ENCODE measurements at regions not wholly inside any gene's neighbourhood (a gene's known extent, or its start where the extent isn't known, plus 50 kb on each side); places are given as distances from the start of the nearest gene placed in this dataset.
"Not testable (repeated sequence)": the region's sequence is repeated elsewhere in the genome, so short reads cannot be mapped to it uniquely, and the experiment has no call there.

DNA sequence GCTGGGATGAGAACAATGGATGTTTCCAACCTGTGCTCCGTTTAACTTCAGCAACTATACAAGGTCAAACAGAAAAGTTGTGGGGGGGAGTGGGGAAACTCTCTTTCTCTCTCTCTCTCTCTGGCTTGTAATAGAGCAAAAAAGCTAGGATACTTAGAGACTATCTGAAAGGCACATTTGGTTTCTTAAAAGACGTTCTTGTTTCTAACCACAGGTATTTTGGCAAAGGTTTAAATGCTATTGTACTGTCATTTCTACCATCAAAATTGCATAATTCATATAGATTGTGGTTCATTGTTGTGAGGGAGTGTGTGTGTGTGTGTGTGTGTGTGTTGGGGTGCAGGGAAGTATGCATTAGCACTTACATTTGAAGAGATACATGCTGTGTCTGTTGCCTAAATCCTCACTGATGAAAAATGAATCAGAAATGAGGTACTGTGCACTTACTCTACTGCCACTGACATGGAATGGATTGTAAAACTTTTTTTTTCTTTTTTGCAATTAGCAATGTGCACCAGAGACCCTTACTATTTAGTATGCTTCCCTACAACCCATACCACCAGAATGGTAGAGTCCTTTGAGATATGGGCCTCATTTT is 841.0 kb upstream of the PIK3C3 start:
- DNase-seq: no peak
- no peak overlapping the region for H3K4me3 Mint-ChIP-seq

GRCh38 chr18:41099451-41099850 is 855.6 kb upstream of the PIK3C3 start:
- no peaks in the 10 kb centered on the region for H3K27me3 Mint-ChIP-seq
- ATAC-seq (replicated peaks): no peak
- H3K4me1 Mint-ChIP-seq: no peaks in the 10 kb centered on the region

More for the DNA sequence above, 841.0 kb upstream of the PIK3C3 start:
- H3K27ac Mint-ChIP-seq: no peak overlapping the region
- no peaks in the 10 kb centered on the region for H3K27me3 Mint-ChIP-seq
- H3K36me3 Mint-ChIP-seq: no peaks in the 10 kb centered on the region
- ATAC-seq (replicated peaks): no peak
- H3K4me1 Mint-ChIP-seq: no peaks in the 10 kb centered on the region
- peaks cover 10 to 12% of the 10 kb centered on the region in 2 donors for H3K9me3 Mint-ChIP-seq

DNA sequence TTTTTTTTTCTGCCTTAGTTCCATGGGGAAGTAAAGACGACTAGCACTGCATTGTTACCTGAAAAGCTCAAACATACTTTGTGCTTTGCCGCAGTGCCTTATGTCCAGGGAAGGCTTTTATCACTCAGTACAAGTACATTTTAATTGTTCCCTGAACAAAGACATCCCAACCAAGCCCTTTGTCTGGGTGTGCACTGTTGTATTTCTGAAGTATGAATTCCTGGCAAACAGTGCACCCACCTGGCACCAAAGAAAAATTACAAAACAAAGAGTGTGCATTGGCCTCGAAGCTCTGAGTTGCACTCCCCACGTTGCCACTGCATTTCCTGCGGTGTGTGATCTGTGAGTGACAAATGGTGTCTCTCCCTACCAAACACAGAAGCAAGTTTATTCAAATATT is 858.5 kb upstream of the PIK3C3 start:
- ATAC-seq (replicated peaks): no peak
- Mint-ChIP-seq H3K27ac (no peak overlapping the region), H3K27me3 (no peaks in the 10 kb centered on the region), H3K36me3 (no peaks in the 10 kb centered on the region), H3K4me3 (no peak overlapping the region), H3K4me1 (no peaks in the 10 kb centered on the region), H3K9me3 (peaks cover 0 to 9% of the 10 kb centered on the region in 2 donors)
- no peak for DNase-seq

More at GRCh38 chr18:41099451-41099850, 855.6 kb upstream of the PIK3C3 start:
- Mint-ChIP-seq H3K4me3 (no peak overlapping the region), H3K36me3 (no peaks in the 10 kb centered on the region), H3K9me3 (peaks cover 0 to 3% of the 10 kb centered on the region in 2 donors), H3K27ac (no peak overlapping the region)
- DNase-seq: no peak

DNA sequence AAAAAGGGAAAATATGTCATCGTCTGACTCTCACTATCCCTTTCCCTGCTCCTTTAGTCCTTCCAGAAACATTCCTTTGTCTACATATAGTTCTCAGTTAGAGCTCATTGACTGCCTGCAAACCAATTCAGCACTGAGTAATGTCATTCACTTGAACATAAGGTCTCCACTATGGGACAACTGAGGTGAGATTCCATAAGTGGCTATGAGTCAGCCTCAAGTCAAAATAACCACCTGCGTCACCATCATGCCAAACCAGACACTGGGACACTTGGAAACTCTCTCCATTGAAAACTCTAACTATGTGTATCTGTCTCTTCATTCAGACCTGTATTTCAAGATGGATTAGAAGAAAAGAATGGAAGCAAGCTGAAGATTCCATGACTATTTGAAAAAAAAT is 878.0 kb upstream of the PIK3C3 start:
- ATAC-seq (replicated peaks) (no peak), DNase-seq (no peak)
- no peaks in the 10 kb centered on the region for H3K4me1 Mint-ChIP-seq
- peaks cover 1 to 5% of the 10 kb centered on the region in 2 donors for H3K9me3 Mint-ChIP-seq
- H3K36me3 Mint-ChIP-seq: no peaks in the 10 kb centered on the region
- H3K27me3 Mint-ChIP-seq: no peaks in the 10 kb centered on the region
- no peak overlapping the region for H3K27ac Mint-ChIP-seq
- H3K4me3 Mint-ChIP-seq: no peak overlapping the region

- H3K9me3 Mint-ChIP-seq: peaks cover 0 to 5% of the 10 kb centered on the region in 2 donors
- no peaks in the 10 kb centered on the region for H3K27me3 Mint-ChIP-seq
- no peak for DNase-seq
- H3K36me3 Mint-ChIP-seq: no peaks in the 10 kb centered on the region
- no peak overlapping the region for H3K4me3 Mint-ChIP-seq
- no peaks in the 10 kb centered on the region for H3K4me1 Mint-ChIP-seq
- no peak overlapping the region for H3K27ac Mint-ChIP-seq
- ATAC-seq (replicated peaks): no peak
Observed at GRCh38 chr18:41075212-41075611, 879.8 kb upstream of the PIK3C3 start.

DNA sequence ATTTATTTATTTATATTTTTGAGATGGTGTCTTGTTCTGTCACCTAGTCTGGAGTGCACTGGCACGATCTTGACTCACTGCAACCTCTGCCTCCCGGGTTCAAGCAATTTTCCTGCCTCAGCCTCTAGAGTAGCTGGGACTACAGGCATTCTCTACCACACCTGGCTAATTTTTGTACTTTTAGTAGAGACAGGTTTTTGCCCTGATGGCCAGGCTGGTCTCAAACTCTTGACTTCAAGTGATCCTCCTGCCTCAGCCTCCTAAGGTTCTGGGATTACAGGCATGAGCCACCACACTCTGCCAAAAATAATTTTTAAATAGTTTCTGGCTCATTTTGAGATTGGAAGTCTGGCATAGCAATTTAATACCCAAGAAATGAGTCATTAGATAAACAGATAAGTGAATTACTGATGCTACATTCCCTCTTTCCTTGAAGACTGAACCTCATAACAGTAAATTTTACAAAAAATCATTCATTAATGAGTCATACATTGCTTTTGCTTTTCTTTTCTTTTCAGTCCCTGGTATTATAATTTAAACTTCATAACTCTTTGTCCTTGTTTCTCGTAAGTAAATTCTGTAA is 881.6 kb upstream of the PIK3C3 start:
- H3K27me3 Mint-ChIP-seq: no peaks in the 10 kb centered on the region

GRCh38 chr18:41072946-41073345 is 882.1 kb upstream of the PIK3C3 start:
- Mint-ChIP-seq H3K4me3 (no peak overlapping the region), H3K36me3 (no peaks in the 10 kb centered on the region), H3K27me3 (no peaks in the 10 kb centered on the region), H3K9me3 (no peaks in the 10 kb centered on the region), H3K4me1 (no peaks in the 10 kb centered on the region), H3K27ac (no peak overlapping the region)
- ATAC-seq (replicated peaks) (no peak), DNase-seq (no peak)

More for the DNA sequence above, 881.6 kb upstream of the PIK3C3 start:
- Mint-ChIP-seq H3K36me3 (no peaks in the 10 kb centered on the region), H3K9me3 (peaks cover 0 to 5% of the 10 kb centered on the region in 2 donors), H3K27ac (no peak overlapping the region), H3K4me3 (no peak overlapping the region), H3K4me1 (no peaks in the 10 kb centered on the region)
- no peak for DNase-seq
- no peak for ATAC-seq (replicated peaks)

GRCh38 chr18:41071826-41072225 is 883.2 kb upstream of the PIK3C3 start:
- Mint-ChIP-seq H3K4me3 (no peak overlapping the region), H3K27me3 (no peaks in the 10 kb centered on the region), H3K27ac (no peak overlapping the region), H3K4me1 (no peaks in the 10 kb centered on the region), H3K36me3 (no peaks in the 10 kb centered on the region), H3K9me3 (no peaks in the 10 kb centered on the region)
- DNase-seq: no peak
- ATAC-seq (replicated peaks): no peak

DNA sequence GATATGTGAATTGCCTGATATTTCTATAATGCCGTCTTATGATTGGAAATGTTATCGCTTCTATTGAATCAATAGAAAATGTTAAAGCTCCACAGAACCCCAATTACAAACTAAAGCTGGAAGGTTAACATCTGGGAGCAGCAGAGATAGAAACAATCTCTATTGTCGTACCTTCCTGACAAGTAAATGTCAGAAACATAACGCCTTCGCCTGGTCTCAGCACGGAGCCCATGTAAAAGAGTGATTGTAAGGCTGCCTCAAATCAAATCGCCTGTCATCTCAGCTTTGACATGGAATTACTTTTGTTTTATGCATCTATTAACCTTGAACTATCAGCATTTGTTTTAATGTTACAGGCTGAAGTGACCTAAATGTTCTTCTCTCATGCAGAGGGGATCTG is 885.9 kb upstream of the PIK3C3 start:
- Mint-ChIP-seq H3K4me1 (no peaks in the 10 kb centered on the region), H3K9me3 (no peaks in the 10 kb centered on the region), H3K27me3 (no peaks in the 10 kb centered on the region), H3K36me3 (no peaks in the 10 kb centered on the region), H3K27ac (no peak overlapping the region), H3K4me3 (no peak overlapping the region)
- DNase-seq: no peak
- no peak for ATAC-seq (replicated peaks)

- H3K36me3 Mint-ChIP-seq: no peaks in the 10 kb centered on the region
- no peak overlapping the region for H3K4me3 Mint-ChIP-seq
- H3K4me1 Mint-ChIP-seq: no peaks in the 10 kb centered on the region
- H3K9me3 Mint-ChIP-seq: peaks cover 0 to 3% of the 10 kb centered on the region in 2 donors
- H3K27me3 Mint-ChIP-seq: no peaks in the 10 kb centered on the region
- H3K27ac Mint-ChIP-seq: no peak overlapping the region
- ATAC-seq (replicated peaks) (no peak), DNase-seq (no peak)
Observed at GRCh38 chr18:41064916-41065315, 890.1 kb upstream of the PIK3C3 start.

- DNase-seq (no peak), ATAC-seq (replicated peaks) (no peak)
- H3K4me3 Mint-ChIP-seq: no peak overlapping the region
- no peaks in the 10 kb centered on the region for H3K27me3 Mint-ChIP-seq
- no peak overlapping the region for H3K27ac Mint-ChIP-seq
- peaks cover 3 to 5% of the 10 kb centered on the region in 2 donors for H3K9me3 Mint-ChIP-seq
- no peaks in the 10 kb centered on the region for H3K36me3 Mint-ChIP-seq
- H3K4me1 Mint-ChIP-seq: no peaks in the 10 kb centered on the region
Observed at GRCh38 chr18:41060967-41061366, 894.1 kb upstream of the PIK3C3 start.

GRCh38 chr18:41059126-41059415 is 896.0 kb upstream of the PIK3C3 start:
- ATAC-seq (replicated peaks) (no peak), DNase-seq (no peak)
- Mint-ChIP-seq H3K9me3 (peaks cover 5 to 6% of the 10 kb centered on the region in 2 donors), H3K4me3 (no peak overlapping the region), H3K27ac (no peak overlapping the region), H3K27me3 (no peaks in the 10 kb centered on the region), H3K36me3 (no peaks in the 10 kb centered on the region), H3K4me1 (no peaks in the 10 kb centered on the region)

DNA sequence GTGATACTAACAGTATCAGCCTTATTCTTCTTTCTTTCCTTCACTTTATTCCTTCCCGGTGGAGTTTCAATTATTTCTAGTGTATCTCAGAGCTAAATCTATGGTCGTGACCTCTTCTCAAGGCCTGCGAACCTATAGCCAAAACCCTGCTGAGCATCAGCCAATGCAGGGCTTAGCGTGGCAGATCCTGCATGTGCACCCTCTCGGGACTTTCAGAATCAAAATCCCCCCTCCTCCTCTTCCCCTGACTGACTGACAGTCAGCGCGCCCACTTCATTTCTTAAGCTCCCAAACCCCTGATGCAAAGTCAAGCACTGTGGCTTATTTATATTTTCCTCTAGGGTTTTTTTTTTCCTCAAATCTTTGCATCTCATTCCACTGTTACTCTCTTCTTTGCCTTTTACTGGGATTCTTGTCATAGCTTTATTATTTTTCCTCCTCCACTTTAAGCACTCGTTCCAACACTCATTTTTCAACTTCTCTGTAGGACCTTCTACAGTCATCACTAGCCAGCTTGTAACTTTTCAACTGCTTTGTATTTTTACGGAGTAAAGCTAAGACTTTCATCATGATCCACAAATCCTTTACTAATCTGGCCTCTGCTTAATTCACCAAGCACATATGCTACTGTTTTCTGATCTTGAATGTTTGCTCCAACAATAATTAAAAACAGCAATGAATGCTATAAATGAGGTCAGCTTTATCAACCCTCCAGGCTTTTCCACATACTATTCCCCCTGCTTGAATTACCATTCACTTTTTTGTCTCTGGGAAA is 896.5 kb upstream of the PIK3C3 start:
- no peak overlapping the region for H3K4me3 Mint-ChIP-seq
- no peak for ATAC-seq (replicated peaks)
- H3K27me3 Mint-ChIP-seq: no peaks in the 10 kb centered on the region
- no peak overlapping the region for H3K27ac Mint-ChIP-seq
- H3K36me3 Mint-ChIP-seq: no peaks in the 10 kb centered on the region
- no peak for DNase-seq
- H3K9me3 Mint-ChIP-seq: peaks cover 5 to 8% of the 10 kb centered on the region in 2 donors
- no peaks in the 10 kb centered on the region for H3K4me1 Mint-ChIP-seq

- Mint-ChIP-seq H3K4me1 (no peaks in the 10 kb centered on the region), H3K9me3 (peaks cover 5 to 8% of the 10 kb centered on the region in 2 donors), H3K27ac (no peak overlapping the region), H3K4me3 (no peak overlapping the region), H3K36me3 (no peaks in the 10 kb centered on the region), H3K27me3 (no peaks in the 10 kb centered on the region)
- DNase-seq (no peak), ATAC-seq (replicated peaks) (no peak)
Observed at GRCh38 chr18:41052625-41053024, 902.4 kb upstream of the PIK3C3 start.

DNA sequence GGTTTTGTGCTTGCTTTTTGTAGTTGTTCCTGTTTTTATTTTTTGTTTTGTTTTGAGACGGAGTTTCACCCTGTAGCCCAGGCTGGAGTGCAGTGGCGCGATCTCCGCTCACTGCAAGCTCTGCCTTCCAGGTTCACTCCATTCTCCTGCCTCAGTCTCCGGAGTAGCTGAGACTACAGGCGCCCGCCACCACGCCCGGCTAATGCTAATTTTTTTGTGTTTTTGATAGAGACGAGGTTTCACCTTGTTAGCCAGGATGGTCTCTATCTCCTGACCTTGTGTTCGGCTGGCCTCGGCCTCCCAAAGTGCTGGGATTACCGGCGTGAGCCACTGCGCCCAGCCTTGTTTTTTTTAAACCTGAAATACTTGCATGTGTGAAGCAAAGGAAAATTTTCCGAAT is 908.8 kb upstream of the PIK3C3 start:
- H3K27me3 Mint-ChIP-seq; H3K9me3 Mint-ChIP-seq; ATAC-seq (replicated peaks); H3K27ac Mint-ChIP-seq; H3K36me3 Mint-ChIP-seq; H3K4me1 Mint-ChIP-seq; H3K4me3 Mint-ChIP-seq; DNase-seq: not testable (repeated sequence)
